T-helper 2 cell treated with Interferon-gamma antibody and Interleukin-4, amounts not matched to agents 100 ng/mL and 5 ng/mL, for 36 hours (primary cell): ENCODE measurements at regions not wholly inside any gene's neighbourhood (a gene's known extent, or its start where the extent isn't known, plus 50 kb on each side); places are given as distances from the start of the nearest gene placed in this dataset.

ENCODE experiments used
- intact Hi-C: fragments of 100-400 bp; cut with micrococcal nuclease; formaldehyde crosslinking; loops from one replicate; pipeline ENCODE4 v1.15.1; 2023

DNA sequence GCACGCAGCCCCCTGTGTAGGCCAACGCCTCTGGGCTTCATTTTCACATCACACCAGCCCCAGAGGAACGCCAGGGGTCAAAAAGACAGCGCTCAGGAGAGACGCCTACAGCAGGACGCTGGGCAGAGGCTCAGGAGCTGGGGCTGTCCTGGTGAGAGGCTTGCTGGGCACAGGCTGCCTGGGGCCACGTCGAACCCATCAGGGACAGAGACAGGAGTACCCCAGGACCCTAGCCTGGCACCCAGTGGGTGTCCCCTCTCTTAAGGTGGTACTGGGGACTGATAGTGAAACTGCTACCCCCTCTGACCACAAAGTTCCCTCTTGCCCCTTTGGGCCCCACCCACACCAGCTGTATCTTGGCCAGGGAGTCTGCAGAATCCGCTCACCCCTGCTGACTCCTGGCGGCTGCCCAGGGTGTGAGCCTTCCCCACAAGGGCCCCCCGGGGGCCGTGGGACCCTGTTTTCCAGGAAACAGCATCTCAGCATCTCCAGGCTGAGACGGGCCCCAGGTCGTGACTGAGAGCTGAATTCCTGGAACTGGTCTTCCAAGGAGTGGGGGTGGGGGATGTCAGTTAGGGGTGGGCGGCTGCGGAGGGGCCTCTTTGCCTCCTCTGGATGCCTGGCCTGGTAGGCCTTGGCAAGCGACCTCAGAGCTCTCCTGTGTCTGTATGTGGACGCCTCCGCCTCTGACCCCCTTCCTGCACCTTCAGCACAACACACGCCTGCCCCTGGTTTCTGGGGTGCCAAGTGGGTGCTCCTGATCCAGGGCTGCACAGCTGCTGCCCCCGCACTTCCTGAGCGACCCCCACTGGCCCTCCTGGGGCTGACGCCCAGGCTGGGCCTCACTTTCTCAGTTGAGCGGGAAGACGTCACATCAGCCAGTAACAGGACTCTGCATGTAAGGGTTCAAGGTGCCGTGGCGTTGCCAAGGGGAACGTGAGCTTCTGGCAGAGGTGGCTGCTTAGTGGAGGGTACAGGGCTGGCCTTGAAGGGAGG, 321.9 kb upstream of the RTL1 start:
- intact Hi-C loops: no loop called here

DNA sequence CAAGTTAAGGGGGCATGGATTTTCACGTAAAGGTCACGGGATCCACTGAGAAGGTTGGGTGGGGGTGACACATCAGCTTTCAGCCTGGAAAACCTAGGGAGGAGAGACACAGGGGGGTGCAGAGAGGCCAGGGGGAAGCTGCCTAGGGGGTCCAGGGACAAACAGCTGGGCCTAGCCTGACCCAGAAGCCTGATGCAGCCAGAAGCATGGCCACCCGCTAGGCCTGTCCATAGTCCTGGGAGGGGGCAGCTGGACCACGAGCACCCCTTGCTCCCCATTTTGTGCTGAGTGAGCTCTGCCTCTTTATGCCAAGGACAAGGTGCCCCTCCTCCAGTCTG, 322.7 kb upstream of the RTL1 start:
- intact Hi-C loops: no loop called here

DNA sequence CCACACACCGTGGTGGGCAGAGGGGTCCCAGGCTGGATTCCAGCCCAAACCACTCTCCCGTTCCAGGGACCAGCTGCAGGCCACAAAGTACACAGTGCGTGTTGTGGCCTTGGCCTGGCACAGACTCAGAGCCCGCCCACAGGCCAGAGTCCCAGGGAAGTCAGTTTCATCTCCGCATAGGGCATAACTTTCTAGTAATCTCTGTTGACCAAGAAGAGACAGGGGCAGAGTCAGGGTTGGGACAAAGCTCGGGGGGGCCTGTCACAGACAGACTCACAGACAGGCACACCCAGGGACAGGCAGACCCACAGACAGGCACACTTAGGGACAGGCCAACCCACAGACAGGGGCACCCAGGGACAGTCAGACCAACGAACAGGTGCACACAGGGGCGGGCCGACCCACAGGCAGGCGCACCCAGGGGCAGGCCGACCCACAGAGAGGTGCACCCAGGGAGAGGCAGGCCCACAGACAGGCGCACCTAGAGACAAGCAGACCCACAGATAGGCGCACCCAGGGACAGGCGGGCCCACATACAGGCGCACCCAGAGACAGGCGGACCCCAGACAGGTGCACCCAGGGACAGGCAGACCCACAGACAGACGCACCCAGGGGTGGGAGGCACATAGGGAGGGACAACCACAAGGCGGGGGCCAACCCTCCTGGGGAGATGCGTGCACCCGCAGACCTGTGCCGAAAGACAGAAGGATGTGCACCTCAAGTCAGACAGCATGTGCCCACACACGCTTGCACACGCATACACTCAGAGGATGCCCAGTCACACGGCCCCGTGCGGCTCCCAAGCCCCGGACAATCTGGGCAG, 323.3 kb upstream of the RTL1 start:
- intact Hi-C loops: no loop called here

DNA sequence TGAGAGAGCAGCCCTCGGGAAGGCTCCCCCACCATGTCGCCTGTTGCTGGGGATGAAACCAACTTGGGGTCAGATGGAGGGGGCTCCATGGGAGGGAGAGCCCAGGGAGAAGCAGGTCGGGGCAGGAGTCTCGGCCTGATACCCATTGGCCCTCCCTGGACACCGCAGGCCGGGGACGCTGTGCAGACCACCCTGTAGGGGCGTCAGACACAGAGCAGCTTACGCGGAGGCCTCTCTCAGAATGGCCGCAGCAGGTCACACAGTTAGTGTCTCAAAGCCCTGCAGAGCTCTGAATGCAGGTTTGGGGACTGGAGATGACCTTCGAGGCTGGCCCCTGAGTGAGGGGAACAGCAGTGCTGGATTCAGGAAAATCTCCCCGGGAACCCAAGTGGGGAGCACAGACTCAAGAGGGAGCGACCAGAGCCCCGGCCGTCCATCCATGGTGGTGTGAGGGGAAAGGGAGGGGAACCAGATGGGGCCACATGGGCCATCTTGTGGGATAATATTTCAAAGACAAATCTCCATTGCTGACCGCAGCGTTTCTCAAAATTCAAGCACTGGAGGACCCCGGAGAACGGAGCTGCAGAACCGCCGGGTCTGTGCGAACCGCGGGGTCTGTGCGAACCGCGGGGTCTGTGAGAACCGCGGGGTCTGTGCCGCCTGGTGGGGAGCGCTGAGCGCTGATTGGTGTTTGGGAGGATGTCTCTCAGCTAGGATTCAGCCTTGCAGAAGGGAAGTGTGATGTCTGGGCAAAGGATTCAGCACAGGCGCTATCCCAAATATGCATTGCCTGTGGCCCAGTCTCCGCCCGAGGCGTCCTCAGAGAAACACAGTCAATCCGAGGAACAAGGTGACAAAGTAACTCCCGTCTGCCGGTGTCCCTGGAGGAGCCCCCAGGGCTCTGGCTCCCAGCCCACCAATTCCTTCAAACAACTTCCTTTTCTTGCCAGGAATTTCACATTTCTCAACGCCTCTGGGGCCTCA, 324.4 kb upstream of the RTL1 start:
- intact Hi-C loops: no loop called here

GRCh38 chr14:101228949-101229541, 325.5 kb upstream of the RTL1 start:
- intact Hi-C loops: no loop called here

DNA sequence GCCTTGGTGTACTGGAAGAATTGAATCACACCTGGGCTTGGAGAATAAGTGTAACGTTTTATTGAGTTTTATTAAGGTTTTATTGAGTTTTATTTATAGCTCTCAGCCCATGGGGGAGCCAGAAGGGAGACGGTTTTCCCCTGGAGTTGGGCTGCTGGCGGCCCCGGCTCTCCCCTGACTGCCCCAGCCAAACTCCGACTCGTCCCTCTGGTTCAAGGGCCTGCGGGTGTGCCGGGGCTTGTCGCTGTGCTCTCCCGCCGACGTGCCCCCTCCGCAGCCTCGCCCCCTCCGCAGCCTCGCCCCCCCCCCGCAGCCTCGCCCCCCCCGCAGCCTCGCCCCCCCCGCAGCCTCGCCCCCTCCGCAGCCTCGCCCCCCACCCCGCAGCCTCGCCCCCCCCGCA, 326.1 kb upstream of the RTL1 start:
- intact Hi-C loops: loop anchor here (10.0 kb wide), 1 partner anchor 375 kb away; no protein-coding TSS in a partner anchor

- intact Hi-C loops: loop anchor here (10.0 kb wide), 1 partner anchor 376 kb away; no protein-coding TSS in a partner anchor
Observed at GRCh38 chr14:101230161-101230850, 326.8 kb upstream of the RTL1 start.

- intact Hi-C loops: loop anchor here (10.0 kb wide), 1 partner anchor 376 kb away; no protein-coding TSS in a partner anchor
Observed at GRCh38 chr14:101230851-101231550, 327.5 kb upstream of the RTL1 start.

GRCh38 chr14:101231828-101232227, 328.3 kb upstream of the RTL1 start:
- intact Hi-C loops: loop anchor here (10.0 kb wide), 1 partner anchor 377 kb away; no protein-coding TSS in a partner anchor

DNA sequence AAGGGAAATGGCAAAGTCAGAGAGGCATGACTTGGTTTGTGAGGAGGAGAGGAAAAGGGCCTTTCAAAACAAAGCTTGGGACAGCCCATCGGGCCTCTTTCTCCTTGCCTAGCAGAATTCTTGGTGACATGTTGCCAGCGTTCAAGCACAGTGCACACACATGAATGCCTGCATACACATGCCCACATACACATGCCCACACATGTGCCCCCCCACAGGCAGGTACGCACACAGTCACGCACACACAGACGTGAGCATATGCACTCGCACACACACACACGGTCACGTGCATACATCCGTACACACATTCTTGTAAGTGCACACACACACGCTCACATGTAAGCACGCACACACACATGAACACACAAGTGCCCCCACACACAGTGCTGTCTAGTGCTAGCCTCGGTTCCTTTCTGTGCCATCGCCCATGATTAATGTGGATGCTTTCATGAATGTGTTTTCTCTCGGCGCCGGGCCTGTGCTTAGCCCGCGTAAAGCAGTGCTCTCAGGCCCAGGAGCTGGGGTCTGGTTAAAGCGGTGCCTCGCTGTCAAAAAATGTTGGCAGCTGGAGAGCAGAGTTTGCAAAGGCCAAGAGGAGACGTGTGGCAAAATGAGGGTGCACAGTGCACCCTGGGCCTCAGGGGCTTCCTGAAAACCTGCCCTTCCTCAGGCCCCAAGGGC, 328.8 kb upstream of the DIO3 start:
- intact Hi-C loops: loop anchor here (10.0 kb wide), 1 partner anchor 378 kb away; no protein-coding TSS in a partner anchor

- intact Hi-C loops: loop anchor here (10.0 kb wide), 1 partner anchor 378 kb away; no protein-coding TSS in a partner anchor
Observed at GRCh38 chr14:101233021-101233366, 328.3 kb upstream of the DIO3 start.

DNA sequence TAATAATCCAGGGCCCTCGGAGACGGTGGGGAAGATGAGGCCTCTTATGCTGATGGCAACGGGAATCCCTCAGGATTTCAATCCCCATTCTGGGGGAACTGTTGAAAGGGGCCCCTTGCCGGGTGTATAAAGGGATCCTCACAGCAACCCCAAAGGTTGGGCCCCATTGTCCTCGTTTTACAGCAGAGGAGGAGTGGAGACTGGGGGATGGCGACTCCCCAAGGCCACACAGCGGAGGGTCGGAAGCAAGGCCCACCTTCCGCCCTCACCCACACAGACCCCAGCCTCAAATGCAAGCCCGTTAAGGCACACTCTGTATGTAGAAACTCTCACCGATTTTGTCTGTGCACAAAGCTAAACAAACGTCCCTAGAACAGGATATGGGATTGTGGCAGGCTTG, 327.9 kb upstream of the DIO3 start:
- intact Hi-C loops: loop anchor here (10.0 kb wide), 1 partner anchor 379 kb away; no protein-coding TSS in a partner anchor

- intact Hi-C loops: loop anchor here (10.0 kb wide), 1 partner anchor 379 kb away; no protein-coding TSS in a partner anchor
Observed at GRCh38 chr14:101233808-101234207, 327.5 kb upstream of the DIO3 start.

- intact Hi-C loops: loop anchor here (10.0 kb wide), 1 partner anchor 380 kb away; no protein-coding TSS in a partner anchor
Observed at GRCh38 chr14:101234244-101234937, 326.9 kb upstream of the DIO3 start.

- intact Hi-C loops: loop anchor here (10.0 kb wide), 1 partner anchor 380 kb away; no protein-coding TSS in a partner anchor
Observed at GRCh38 chr14:101234999-101235334, 326.3 kb upstream of the DIO3 start.

GRCh38 chr14:101235335-101236103, 325.8 kb upstream of the DIO3 start:
- intact Hi-C loops: loop anchor here (10.0 kb wide), 1 partner anchor 381 kb away; no protein-coding TSS in a partner anchor
